GM21576 (cell line): ENCODE measurements at regions not wholly inside any gene's neighbourhood (a gene's known extent, or its start where the extent isn't known, plus 50 kb on each side); places are given as distances from the start of the nearest gene placed in this dataset.
"Not testable (repeated sequence)": the region's sequence is repeated elsewhere in the genome, so short reads cannot be mapped to it uniquely, and the experiment has no call there.

Source experiments
- ATAC-seq: cut with Tn5 transposase; IDR thresholded peaks from one replicate; pipeline ENCODE4 v1.9.1; 2021; ENCODE audit warnings: mild to moderate bottlenecking, moderate library complexity; ENCODE audit not compliant: unreplicated experiment

GRCh38 chr10:4403638-4404252 lies 422.3 kb upstream of the AKR1E2 start:
- no peak for ATAC-seq

GRCh38 chr10:4401080-4401479 lies 424.9 kb upstream of the AKR1E2 start:
- not testable (repeated sequence) for ATAC-seq

GRCh38 chr10:4399556-4399955 lies 426.5 kb upstream of the AKR1E2 start:
- no peak for ATAC-seq

- ATAC-seq = no peak
Observed at GRCh38 chr10:4398602-4399001, 427.4 kb upstream of the AKR1E2 start.

GRCh38 chr10:4397337-4397736 lies 428.7 kb upstream of the AKR1E2 start:
- no peak for ATAC-seq

GRCh38 chr10:4396401-4397283 lies 429.4 kb upstream of the AKR1E2 start:
- ATAC-seq = no peak

- no peak for ATAC-seq
Observed at GRCh38 chr10:4395731-4396130, 430.3 kb upstream of the AKR1E2 start.

- ATAC-seq = not testable (repeated sequence)
Observed at GRCh38 chr10:4394455-4394854, 431.6 kb upstream of the AKR1E2 start.

- ATAC-seq = no peak
Observed at GRCh38 chr10:4391683-4392082, 434.3 kb upstream of the AKR1E2 start.

GRCh38 chr10:4390219-4390618 lies 435.8 kb upstream of the AKR1E2 start:
- ATAC-seq = no peak

GRCh38 chr10:4385231-4385870 lies 440.7 kb upstream of the AKR1E2 start:
- no peak for ATAC-seq

GRCh38 chr10:4384245-4384644 lies 441.8 kb upstream of the AKR1E2 start:
- no peak for ATAC-seq

- no peak for ATAC-seq
Observed at GRCh38 chr10:4383651-4384098, 442.3 kb upstream of the AKR1E2 start.

GRCh38 chr10:4382811-4383210 lies 443.2 kb upstream of the AKR1E2 start:
- ATAC-seq = no peak

GRCh38 chr10:4373612-4374011 lies 452.4 kb upstream of the AKR1E2 start:
- no peak for ATAC-seq

GRCh38 chr10:4373098-4373497 lies 452.9 kb upstream of the AKR1E2 start:
- no peak for ATAC-seq

GRCh38 chr10:4372601-4373000 lies 453.4 kb upstream of the AKR1E2 start:
- no peak for ATAC-seq

GRCh38 chr10:4371691-4372295 lies 454.2 kb upstream of the AKR1E2 start:
- no peak for ATAC-seq

- ATAC-seq = no peak
Observed at GRCh38 chr10:4370376-4370775, 455.6 kb upstream of the AKR1E2 start.

GRCh38 chr10:4361581-4361980 lies 464.4 kb upstream of the AKR1E2 start:
- ATAC-seq = no peak

- ATAC-seq = no peak
Observed at GRCh38 chr10:4359003-4359402, 467.0 kb upstream of the AKR1E2 start.
